IMR-90 (cell line): ENCODE measurements at regions not wholly inside any gene's neighbourhood (a gene's known extent, or its start where the extent isn't known, plus 50 kb on each side); places are given as distances from the start of the nearest gene placed in this dataset.

Source experiments
- ATAC-seq: fragments of 200-7000 bp; cut with Tn5 transposase; 2 replicates; pipeline ENCODE4 v1.9.1; 2020; ENCODE audit warnings: low read depth, mild to moderate bottlenecking, moderate library complexity
- BruUV-seq: library from RNA; stranded (reverse); fragments of 400-500 nt; replicated peaks from 2 replicates; lab custom pipeline; 2021; lab: Mats Ljungman, UMichigan
- CTCF ChIA-PET: fragments of 300-600 bp; formaldehyde crosslinking; extraction: SDS; loops from one replicate; lab custom pipeline; 2021; ENCODE audit warnings: antibody characterized with exemption; lab: Yijun Ruan, JAX
- POLR2A ChIA-PET: fragments of 300-600 bp; sonication (Branson Sonifier 250); formaldehyde crosslinking; loops from one replicate; lab custom pipeline; 2022; ENCODE audit warnings: antibody characterized with exemption; ENCODE audit not compliant: unreplicated experiment; lab: Charles Lee
- DNase-seq: peaks from one replicate; pipeline ENCODE4 v3.0.0; 2013
- H2AFZ ChIP-seq: replicated peaks from 2 replicates; pipeline ENCODE3; 2013; ENCODE audit warnings: low read length, mild to moderate bottlenecking; ENCODE audit not compliant: poor library complexity
- H2AK5ac ChIP-seq: 2 replicates; pipeline ENCODE4 v1.6.1; 2013; ENCODE audit warnings: low read depth, low read length, inconsistent platforms
- H2AK9ac ChIP-seq: replicated peaks from 2 replicates; pipeline ENCODE3; 2013; ENCODE audit warnings: mild to moderate bottlenecking, low read depth, low read length, moderate library complexity; ENCODE audit not compliant: poor library complexity
- H2BK120ac ChIP-seq: 2 replicates; pipeline ENCODE4 v1.6.1; 2013; ENCODE audit warnings: low read depth, low read length, inconsistent platforms
- H2BK15ac ChIP-seq: 3 replicates; pipeline ENCODE4 v1.6.1; 2013; ENCODE audit warnings: low read depth, low read length, inconsistent platforms
- H2BK20ac ChIP-seq: 2 replicates; pipeline ENCODE4 v1.6.1; 2013; ENCODE audit warnings: low read depth, mild to moderate bottlenecking, inconsistent platforms, low read length, moderate library complexity
- H2BK5ac ChIP-seq: 2 replicates; pipeline ENCODE4 v1.6.1; 2013; ENCODE audit warnings: mild to moderate bottlenecking, low read depth, low read length, inconsistent platforms; ENCODE audit not compliant: poor library complexity, severe bottlenecking
- H3K14ac ChIP-seq: replicated peaks from 2 replicates; pipeline ENCODE4 v1.6.1; 2013; ENCODE audit warnings: low read depth, low read length, inconsistent platforms
- H3K18ac ChIP-seq: 2 replicates; pipeline ENCODE4 v1.6.1; 2013; ENCODE audit warnings: low read depth, low read length, control low read depth
- H3K23ac ChIP-seq: 2 replicates; pipeline ENCODE4 v1.6.1; 2013; ENCODE audit warnings: low read depth, low read length, inconsistent platforms
- H3K27ac ChIP-seq: 2 replicates; pipeline ENCODE4 v1.5.1; 2013; ENCODE audit warnings: mild to moderate bottlenecking, control low read depth, low read length; ENCODE audit not compliant: insufficient read depth
- H3K27me3 ChIP-seq: 2 replicates; pipeline ENCODE4 v1.6.1; 2013; ENCODE audit warnings: low read length; ENCODE audit not compliant: control insufficient read depth, insufficient read depth
- H3K36me3 ChIP-seq: 2 replicates; pipeline ENCODE4 v1.6.1; 2013; ENCODE audit warnings: low read length, mixed read lengths; ENCODE audit not compliant: control insufficient read depth, insufficient read depth
- H3K4ac ChIP-seq: 2 replicates; pipeline ENCODE4 v1.6.1; 2013; ENCODE audit warnings: low read depth, low read length, inconsistent platforms
- H3K4me1 ChIP-seq: 2 replicates; pipeline ENCODE4 v1.6.1; 2013; ENCODE audit warnings: low read length, mixed read lengths; ENCODE audit not compliant: control insufficient read depth, insufficient read depth
- H3K4me2 ChIP-seq: 2 replicates; pipeline ENCODE4 v1.6.1; 2013; ENCODE audit warnings: low read depth, mild to moderate bottlenecking, control low read depth, low read length, moderate library complexity
- H3K4me3 ChIP-seq: 2 replicates; pipeline ENCODE4 v1.5.1; 2013; ENCODE audit warnings: low read depth, mild to moderate bottlenecking, control low read depth, low read length, moderate library complexity; ENCODE audit not compliant: insufficient read depth
- H3K56ac ChIP-seq: 2 replicates; pipeline ENCODE4 v1.6.1; 2013; ENCODE audit warnings: low read length, inconsistent platforms; ENCODE audit not compliant: insufficient read depth; ENCODE audit errors: extremely low read depth
- H3K79me1 ChIP-seq, 2 experiments: 2 replicates each; pipeline ENCODE4 v1.6.1; 2013; ENCODE audit warnings: low read length in 2 of 2, inconsistent platforms in 1 of 2, low read depth in 1 of 2
- H3K9ac ChIP-seq: 2 replicates; pipeline ENCODE4 v1.6.1; 2013; ENCODE audit warnings: low read depth, low read length, control low read depth
- H3K9me1 ChIP-seq: 2 replicates; pipeline ENCODE4 v1.6.1; 2013; ENCODE audit warnings: low read length, inconsistent platforms; ENCODE audit not compliant: insufficient read depth
- H3K9me3 ChIP-seq: 2 replicates; pipeline ENCODE4 v1.6.1; 2013; ENCODE audit warnings: low read length; ENCODE audit not compliant: control insufficient read depth, insufficient read depth
- H4K20me1 ChIP-seq: 2 replicates; pipeline ENCODE4 v1.6.1; 2013; ENCODE audit warnings: low read length, inconsistent platforms; ENCODE audit not compliant: insufficient read depth
- H4K5ac ChIP-seq: 2 replicates; pipeline ENCODE4 v1.6.1; 2013; ENCODE audit warnings: mild to moderate bottlenecking, low read depth, low read length, control low read depth
- H4K8ac ChIP-seq, 2 experiments: 2 replicates each; pipeline ENCODE4 v1.6.1; 2013; ENCODE audit warnings: low read depth in 2 of 2, low read length in 2 of 2, control low read depth in 1 of 2, inconsistent platforms in 1 of 2
- H4K91ac ChIP-seq: 2 replicates; pipeline ENCODE4 v1.6.1; 2013; ENCODE audit warnings: low read depth, low read length, inconsistent platforms; ENCODE audit not compliant: insufficient read depth
- BHLHE40 ChIP-seq: fragments of 150-350 bp; IDR thresholded peaks from 2 replicates; pipeline ENCODE4 v1.6.1; 2016; ENCODE audit warnings: mild to moderate bottlenecking, low read depth, low read length
- CEBPB ChIP-seq: IDR thresholded peaks from 2 replicates; pipeline ENCODE4 v1.6.1; 2012; ENCODE audit warnings: low read depth, low read length, improper control_type of control experiment
- CHD1 ChIP-seq: IDR thresholded peaks from 2 replicates; pipeline ENCODE4 v1.6.1; 2012; ENCODE audit warnings: low read depth, low read length, improper control_type of control experiment
- FOS ChIP-seq: fragments of 150-350 bp; IDR thresholded peaks from 2 replicates; pipeline ENCODE4 v1.6.1; 2016; ENCODE audit warnings: low read depth, low read length
- MAFK ChIP-seq: IDR thresholded peaks from 2 replicates; pipeline ENCODE4 v1.6.1; 2012; ENCODE audit warnings: low read depth, low read length, improper control_type of control experiment
- MAZ ChIP-seq: IDR thresholded peaks from 2 replicates; pipeline ENCODE4 v1.6.1; 2012; ENCODE audit warnings: low read depth, mild to moderate bottlenecking, low read length, improper control_type of control experiment, moderate library complexity, borderline replicate concordance
- MXI1 ChIP-seq: IDR thresholded peaks from 2 replicates; pipeline ENCODE4 v1.6.1; 2012; ENCODE audit warnings: low read depth, mild to moderate bottlenecking, low read length, moderate library complexity, borderline replicate concordance
- NFE2L2 ChIP-seq: fragments of 150-350 bp; IDR thresholded peaks from 2 replicates; pipeline ENCODE4 v1.6.1; 2016; ENCODE audit warnings: low read depth, mild to moderate bottlenecking, low read length
- POLR2A ChIP-seq: IDR thresholded peaks from 2 replicates; pipeline ENCODE4 v1.6.1; 2012; ENCODE audit warnings: mild to moderate bottlenecking, low read depth, low read length
- RAD21 ChIP-seq: IDR thresholded peaks from 2 replicates; pipeline ENCODE4 v1.6.1; 2012; ENCODE audit warnings: low read length, improper control_type of control experiment
- RCOR1 ChIP-seq: IDR thresholded peaks from 2 replicates; pipeline ENCODE4 v1.6.1; 2012; ENCODE audit warnings: mild to moderate bottlenecking, low read length, improper control_type of control experiment; ENCODE audit not compliant: insufficient replicate concordance
- RFX5 ChIP-seq: IDR thresholded peaks from 2 replicates; pipeline ENCODE4 v1.8.0; 2012; ENCODE audit warnings: low read depth, mild to moderate bottlenecking, low read length, moderate library complexity
- SMC3 ChIP-seq: fragments of 150-350 bp; IDR thresholded peaks from 2 replicates; pipeline ENCODE4 v1.6.1; 2016; ENCODE audit warnings: low read depth, mild to moderate bottlenecking, antibody characterized with exemption, low read length, moderate library complexity
- WGBS, 2 experiments: methylation state at CpG; one replicate each; pipeline versions ENCODE4 v1.1.5 to v1.1.7; 2013; ENCODE audit warnings: missing lambda C conversion rate in 2 of 2; ENCODE audit not compliant: insufficient read length in 1 of 2; ENCODE audit errors: extremely low coverage in 2 of 2; 5-methylcytosine and 5-hydroxymethylcytosine counted together
- dilution Hi-C: fragments of 300-500 bp; cut with HindIII; formaldehyde crosslinking; loops from one replicate; pipeline ENCODE4 v1.14.3; 2018; ENCODE audit warnings: low sequenced_read_pairs; ENCODE audit not compliant: unreplicated experiment
- in situ Hi-C: fragments of 300-500 bp; cut with MboI; formaldehyde crosslinking; loops from 3 replicates; pipeline ENCODE4 v1.14.3; 2019; ENCODE audit warnings: low sequenced_read_pairs, inconsistent platforms, mixed read lengths
- intact Hi-C: fragments of 100-400 bp; cut with micrococcal nuclease; formaldehyde crosslinking; loops from 2 replicates; pipeline ENCODE4 v1.10.0; 2022
- TF ChIP-seq, protein P1 (sequence below): conservative IDR thresholded peaks from 2 replicates; pipeline ENCODE4 v1.5.1; 2012; ENCODE audit warnings: mild to moderate bottlenecking, low read depth, low read length, improper control_type of control experiment
- TF ChIP-seq, protein P2 (sequence below): fragments of 150-350 bp; IDR thresholded peaks from 2 replicates; pipeline ENCODE4 v1.6.1; 2017; ENCODE audit warnings: mild to moderate bottlenecking, antibody characterized with exemption, low read length, low read depth
- TF ChIP-seq, protein P3 (sequence below): fragments of 150-350 bp; IDR thresholded peaks from 2 replicates; pipeline ENCODE4 v1.6.1; 2016; ENCODE audit warnings: low read depth, mild to moderate bottlenecking, low read length, moderate library complexity, borderline replicate concordance

DNA sequence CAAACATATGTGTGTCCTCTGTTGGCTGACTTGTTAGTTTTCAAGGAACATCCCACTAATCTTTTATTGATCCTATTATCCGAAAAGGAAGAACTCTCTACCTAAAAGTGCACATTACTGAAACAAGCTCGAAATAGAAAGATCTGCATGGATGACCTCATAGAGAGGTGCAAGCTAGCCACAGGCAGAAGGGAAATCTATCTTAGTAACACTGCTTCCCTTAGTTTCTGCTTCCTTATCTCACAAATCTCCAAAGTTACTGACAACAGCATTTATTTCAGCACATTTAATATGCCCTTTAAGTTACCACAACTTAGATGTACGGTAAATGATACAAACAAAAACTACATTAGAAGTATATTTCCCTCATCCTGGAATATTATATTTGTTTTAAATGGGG lies 285.1 kb upstream of the CCDC54 start:
- TF ChIP-seq FOS (no peak), NFE2L2 (no peak), SMC3 (no peak), RCOR1 (no peak), MXI1 (no peak), RAD21 (no peak), MAZ (no peak), MAFK (no peak), RFX5 (no peak), POLR2A (no peak), CHD1 (no peak), CEBPB (no peak), BHLHE40 (no peak)
- TF ChIP-seq, protein P1, sequence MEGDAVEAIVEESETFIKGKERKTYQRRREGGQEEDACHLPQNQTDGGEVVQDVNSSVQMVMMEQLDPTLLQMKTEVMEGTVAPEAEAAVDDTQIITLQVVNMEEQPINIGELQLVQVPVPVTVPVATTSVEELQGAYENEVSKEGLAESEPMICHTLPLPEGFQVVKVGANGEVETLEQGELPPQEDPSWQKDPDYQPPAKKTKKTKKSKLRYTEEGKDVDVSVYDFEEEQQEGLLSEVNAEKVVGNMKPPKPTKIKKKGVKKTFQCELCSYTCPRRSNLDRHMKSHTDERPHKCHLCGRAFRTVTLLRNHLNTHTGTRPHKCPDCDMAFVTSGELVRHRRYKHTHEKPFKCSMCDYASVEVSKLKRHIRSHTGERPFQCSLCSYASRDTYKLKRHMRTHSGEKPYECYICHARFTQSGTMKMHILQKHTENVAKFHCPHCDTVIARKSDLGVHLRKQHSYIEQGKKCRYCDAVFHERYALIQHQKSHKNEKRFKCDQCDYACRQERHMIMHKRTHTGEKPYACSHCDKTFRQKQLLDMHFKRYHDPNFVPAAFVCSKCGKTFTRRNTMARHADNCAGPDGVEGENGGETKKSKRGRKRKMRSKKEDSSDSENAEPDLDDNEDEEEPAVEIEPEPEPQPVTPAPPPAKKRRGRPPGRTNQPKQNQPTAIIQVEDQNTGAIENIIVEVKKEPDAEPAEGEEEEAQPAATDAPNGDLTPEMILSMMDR = no peak
- TF ChIP-seq, protein P2, sequence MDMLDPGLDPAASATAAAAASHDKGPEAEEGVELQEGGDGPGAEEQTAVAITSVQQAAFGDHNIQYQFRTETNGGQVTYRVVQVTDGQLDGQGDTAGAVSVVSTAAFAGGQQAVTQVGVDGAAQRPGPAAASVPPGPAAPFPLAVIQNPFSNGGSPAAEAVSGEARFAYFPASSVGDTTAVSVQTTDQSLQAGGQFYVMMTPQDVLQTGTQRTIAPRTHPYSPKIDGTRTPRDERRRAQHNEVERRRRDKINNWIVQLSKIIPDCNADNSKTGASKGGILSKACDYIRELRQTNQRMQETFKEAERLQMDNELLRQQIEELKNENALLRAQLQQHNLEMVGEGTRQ = no peak
- TF ChIP-seq, protein P3, sequence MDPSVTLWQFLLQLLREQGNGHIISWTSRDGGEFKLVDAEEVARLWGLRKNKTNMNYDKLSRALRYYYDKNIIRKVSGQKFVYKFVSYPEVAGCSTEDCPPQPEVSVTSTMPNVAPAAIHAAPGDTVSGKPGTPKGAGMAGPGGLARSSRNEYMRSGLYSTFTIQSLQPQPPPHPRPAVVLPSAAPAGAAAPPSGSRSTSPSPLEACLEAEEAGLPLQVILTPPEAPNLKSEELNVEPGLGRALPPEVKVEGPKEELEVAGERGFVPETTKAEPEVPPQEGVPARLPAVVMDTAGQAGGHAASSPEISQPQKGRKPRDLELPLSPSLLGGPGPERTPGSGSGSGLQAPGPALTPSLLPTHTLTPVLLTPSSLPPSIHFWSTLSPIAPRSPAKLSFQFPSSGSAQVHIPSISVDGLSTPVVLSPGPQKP = no peak
- Histone ChIP-seq H4K20me1 (no peaks in the 10 kb centered on the region), H2BK20ac (no peak overlapping the region), H3K4me2 (no peak overlapping the region), H3K23ac (no peak overlapping the region), H3K9ac (no peak overlapping the region), H2BK120ac (no peak overlapping the region), H3K4me1 (no peaks in the 10 kb centered on the region), H3K9me1 (no peaks in the 10 kb centered on the region), H4K8ac (no peak overlapping the region), H2AK9ac (no peak overlapping the region), H3K4ac (no peak overlapping the region), H2BK5ac (no peak overlapping the region), H3K36me3 (no peaks in the 10 kb centered on the region), H2AK5ac (no peak overlapping the region), H3K79me1 (no peaks in the 10 kb centered on the region), H3K9me3 (no peaks in the 10 kb centered on the region), H3K27ac (no peak overlapping the region), H3K27me3 (peaks cover 3% of the 10 kb centered on the region; the same call in 1 of the 2 replicates), H2AFZ (no peak overlapping the region), H3K4me3 (no peak overlapping the region), H4K91ac (no peak overlapping the region), H3K18ac (no peak overlapping the region), H2BK15ac (no peak overlapping the region), H4K5ac (no peak overlapping the region), H3K56ac (no peak overlapping the region), H3K14ac (no peak overlapping the region)
- in situ Hi-C loops (no loop called here), dilution Hi-C loops (no loop called here), intact Hi-C loops (no loop called here)
- ATAC-seq = no peak
- WGBS, 2 experiments = 38% methylated on average over 1 of the region's 3 CpGs; no CpG with 5 or more reads in 1 of the 2 experiments
- BruUV-seq = no TSS peak
- ChIA-PET CTCF (interaction anchor here (1.1 kb wide), 1 partner anchor 27 kb away, joined by 3 read pairs; no protein-coding TSS in a partner anchor), POLR2A (no interaction called here)
- peak; percentile 2 for DNase-seq
